ENCODE measurements at regions not wholly inside any gene's neighbourhood (a gene's known extent, or its start where the extent isn't known, plus 50 kb on each side); places are given as distances from the start of the nearest gene placed in this dataset.

- ChIA-PET POLR2A (no interaction called here), CTCF (ENCODE audit: unreplicated experiment) (no interaction called here)
- TF ChIP-seq CTCF (conservative IDR thresholded peaks at IDR 0.05; ENCODE audit: low read length) (no peak), EZH2phosphoT487 (IDR thresholded peaks at IDR 0.05; ENCODE audit: borderline replicate concordance, low read depth, low read length) (no peak)
- no peaks in the 10 kb centered on the region for H3K4me1 ChIP-seq (ENCODE audit: insufficient read depth, low read length, poor library complexity, severe bottlenecking)
- H3K79me2 ChIP-seq (ENCODE audit: insufficient read depth, low read depth, low read length): no peaks in the 10 kb centered on the region
- H3K4me3 ChIP-seq (ENCODE audit: low read depth, low read length, poor library complexity, severe bottlenecking): no peak overlapping the region
- no peak overlapping the region for H2AFZ ChIP-seq (ENCODE audit: low read length)
- no peak overlapping the region for H3K27ac ChIP-seq (ENCODE audit: low read depth, low read length, poor library complexity, severe bottlenecking)
- BruUV-seq (replicated peaks): no TSS peak
- DNase-seq (ENCODE audit: low spot score): no peak
- no peaks in the 10 kb centered on the region for H3K9me2 ChIP-seq (ENCODE audit: insufficient read depth, low read length)
- intact Hi-C loops (cut with micrococcal nuclease; ENCODE audit: unreplicated experiment): no loop called here
- no peaks in the 10 kb centered on the region for H3K36me3 ChIP-seq (ENCODE audit: insufficient read depth, low read length)
- no peaks in the 10 kb centered on the region for H4K20me1 ChIP-seq (ENCODE audit: insufficient read depth, low read length)
- no peaks in the 10 kb centered on the region for H3K9me3 ChIP-seq (ENCODE audit: low read length)
- no peak overlapping the region for H3K4me2 ChIP-seq (ENCODE audit: low read length)
Measured at GRCh38 chr15:97870771-97871170, 89.7 kb upstream of the ARRDC4 start.

GRCh38 chr15:97874139-97874538, 86.4 kb upstream of the ARRDC4 start:
- TF ChIP-seq CTCF (conservative IDR thresholded peaks at IDR 0.05; ENCODE audit: low read length): no peak
- no peak for TF ChIP-seq EZH2phosphoT487 (IDR thresholded peaks at IDR 0.05; ENCODE audit: borderline replicate concordance, low read depth, low read length)
- Histone ChIP-seq H4K20me1 (ENCODE audit: insufficient read depth, low read length) (no peaks in the 10 kb centered on the region), H3K4me1 (ENCODE audit: insufficient read depth, low read length, poor library complexity, severe bottlenecking) (no peaks in the 10 kb centered on the region), H3K79me2 (ENCODE audit: insufficient read depth, low read depth, low read length) (no peaks in the 10 kb centered on the region), H3K36me3 (ENCODE audit: insufficient read depth, low read length) (no peaks in the 10 kb centered on the region), H3K27ac (ENCODE audit: low read depth, low read length, poor library complexity, severe bottlenecking) (no peak overlapping the region), H3K9me3 (ENCODE audit: low read length) (no peaks in the 10 kb centered on the region), H3K9me2 (ENCODE audit: insufficient read depth, low read length) (no peaks in the 10 kb centered on the region), H2AFZ (ENCODE audit: low read length) (no peak overlapping the region), H3K4me3 (ENCODE audit: low read depth, low read length, poor library complexity, severe bottlenecking) (no peak overlapping the region), H3K4me2 (ENCODE audit: low read length) (no peak overlapping the region)
- BruUV-seq (replicated peaks): no TSS peak
- ChIA-PET POLR2A (no interaction called here), CTCF (ENCODE audit: unreplicated experiment) (no interaction called here)
- intact Hi-C loops (cut with micrococcal nuclease; ENCODE audit: unreplicated experiment): no loop called here
- DNase-seq (ENCODE audit: low spot score): no peak

GRCh38 chr15:97875025-97875512, 85.4 kb upstream of the ARRDC4 start:
- H3K4me1 ChIP-seq (ENCODE audit: insufficient read depth, low read length, poor library complexity, severe bottlenecking): no peaks in the 10 kb centered on the region
- no peaks in the 10 kb centered on the region for H3K9me2 ChIP-seq (ENCODE audit: insufficient read depth, low read length)
- no peaks in the 10 kb centered on the region for H3K36me3 ChIP-seq (ENCODE audit: insufficient read depth, low read length)
- ChIA-PET CTCF (ENCODE audit: unreplicated experiment) (no interaction called here), POLR2A (interaction anchor here (0.7 kb wide), 1 partner anchor 370 kb away, joined by 3 read pairs; no protein-coding TSS in a partner anchor)
- H3K4me2 ChIP-seq (ENCODE audit: low read length): no peak overlapping the region
- no peaks in the 10 kb centered on the region for H3K9me3 ChIP-seq (ENCODE audit: low read length)
- TF ChIP-seq CTCF (conservative IDR thresholded peaks at IDR 0.05; ENCODE audit: low read length): no peak
- no peak for TF ChIP-seq EZH2phosphoT487 (IDR thresholded peaks at IDR 0.05; ENCODE audit: borderline replicate concordance, low read depth, low read length)
- no peaks in the 10 kb centered on the region for H4K20me1 ChIP-seq (ENCODE audit: insufficient read depth, low read length)
- no peak for DNase-seq (ENCODE audit: low spot score)
- H3K27ac ChIP-seq (ENCODE audit: low read depth, low read length, poor library complexity, severe bottlenecking): no peak overlapping the region
- no TSS peak for BruUV-seq (replicated peaks)
- intact Hi-C loops (cut with micrococcal nuclease; ENCODE audit: unreplicated experiment): no loop called here
- H2AFZ ChIP-seq (ENCODE audit: low read length): no peak overlapping the region
- no peaks in the 10 kb centered on the region for H3K79me2 ChIP-seq (ENCODE audit: insufficient read depth, low read depth, low read length)
- H3K4me3 ChIP-seq (ENCODE audit: low read depth, low read length, poor library complexity, severe bottlenecking): no peak overlapping the region
